NCI-H2107 (cell line): ENCODE measurements at regions not wholly inside any gene's neighbourhood (a gene's known extent, or its start where the extent isn't known, plus 50 kb on each side); places are given as distances from the start of the nearest gene placed in this dataset.
"Not testable (repeated sequence)": the region's sequence is repeated elsewhere in the genome, so short reads cannot be mapped to it uniquely, and the experiment has no call there.

Experiments
- DNase-seq: peaks from one replicate; lab custom pipeline; 2025; lab: John Stamatoyannopoulos, UW

GRCh38 chr12:60195483-60195882 is 599.7 kb downstream of the SLC16A7 start:
- no peak for DNase-seq

DNA sequence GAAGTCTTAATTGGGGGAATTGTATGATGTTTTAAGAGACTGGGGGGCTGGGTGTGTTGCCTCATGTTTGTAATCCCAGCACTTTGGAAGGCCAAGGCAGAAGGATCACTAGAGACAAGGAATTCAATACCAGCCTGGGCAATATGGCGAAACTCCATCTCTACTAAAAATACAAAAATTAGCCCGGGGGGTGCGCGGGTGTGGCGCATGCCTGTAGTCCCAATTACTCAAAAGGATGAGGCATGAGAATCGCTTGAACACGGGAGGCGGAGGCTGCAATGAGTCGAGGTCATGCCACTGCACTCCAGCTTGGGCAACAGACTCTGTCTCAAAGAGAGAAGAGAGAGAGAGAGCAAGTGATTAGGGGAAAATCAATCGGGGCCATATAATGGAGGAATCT is 600.5 kb downstream of the SLC16A7 start:
- DNase-seq = no peak

GRCh38 chr12:60197589-60197988 is 601.8 kb downstream of the SLC16A7 start:
- no peak for DNase-seq

DNA sequence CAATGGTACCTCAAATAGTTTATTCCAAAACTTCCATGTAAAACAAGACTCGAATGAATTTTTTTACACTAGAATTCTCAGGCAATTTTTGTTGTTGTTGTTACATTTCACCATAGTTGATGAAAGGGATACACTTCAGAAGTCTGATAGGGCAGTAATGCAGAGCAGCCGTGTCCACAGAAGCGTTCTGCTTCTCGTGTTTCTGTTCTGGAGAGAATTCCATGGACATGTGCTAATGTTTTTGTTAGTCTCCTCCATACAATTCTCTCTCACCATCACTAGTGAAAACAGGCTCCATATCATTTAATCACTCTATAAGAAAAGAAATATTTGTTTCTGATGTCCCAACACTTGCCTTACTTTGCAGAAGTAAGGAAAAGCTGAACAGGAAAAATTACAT is 606.1 kb downstream of the SLC16A7 start:
- no peak for DNase-seq

DNA sequence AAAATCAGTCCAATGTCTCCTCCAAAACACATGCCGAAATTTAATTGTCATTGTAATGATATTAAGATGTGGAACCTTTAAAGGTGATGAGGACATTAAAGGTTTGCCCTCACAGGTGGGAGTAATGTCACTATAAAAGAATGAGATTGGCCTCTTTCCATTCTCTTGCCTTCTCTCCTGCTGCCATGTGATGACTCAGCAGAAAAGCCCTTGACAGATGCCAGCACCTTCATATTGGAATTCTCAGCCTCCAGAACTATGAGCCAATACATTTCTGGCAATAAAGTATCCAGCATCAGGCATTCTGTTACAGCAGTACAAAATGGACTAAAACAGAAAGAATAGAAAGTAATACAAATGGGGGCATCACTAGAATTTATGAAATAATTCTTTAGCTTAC is 609.7 kb downstream of the SLC16A7 start:
- no peak for DNase-seq

GRCh38 chr12:60209521-60209920 is 613.7 kb downstream of the SLC16A7 start:
- DNase-seq = no peak

GRCh38 chr12:60209933-60210332 is 614.1 kb downstream of the SLC16A7 start:
- DNase-seq = no peak

- DNase-seq = no peak
Observed at GRCh38 chr12:60210756-60211155, 614.9 kb downstream of the SLC16A7 start.

- DNase-seq = no peak
Observed at GRCh38 chr12:60211244-60211643, 615.4 kb downstream of the SLC16A7 start.

DNA sequence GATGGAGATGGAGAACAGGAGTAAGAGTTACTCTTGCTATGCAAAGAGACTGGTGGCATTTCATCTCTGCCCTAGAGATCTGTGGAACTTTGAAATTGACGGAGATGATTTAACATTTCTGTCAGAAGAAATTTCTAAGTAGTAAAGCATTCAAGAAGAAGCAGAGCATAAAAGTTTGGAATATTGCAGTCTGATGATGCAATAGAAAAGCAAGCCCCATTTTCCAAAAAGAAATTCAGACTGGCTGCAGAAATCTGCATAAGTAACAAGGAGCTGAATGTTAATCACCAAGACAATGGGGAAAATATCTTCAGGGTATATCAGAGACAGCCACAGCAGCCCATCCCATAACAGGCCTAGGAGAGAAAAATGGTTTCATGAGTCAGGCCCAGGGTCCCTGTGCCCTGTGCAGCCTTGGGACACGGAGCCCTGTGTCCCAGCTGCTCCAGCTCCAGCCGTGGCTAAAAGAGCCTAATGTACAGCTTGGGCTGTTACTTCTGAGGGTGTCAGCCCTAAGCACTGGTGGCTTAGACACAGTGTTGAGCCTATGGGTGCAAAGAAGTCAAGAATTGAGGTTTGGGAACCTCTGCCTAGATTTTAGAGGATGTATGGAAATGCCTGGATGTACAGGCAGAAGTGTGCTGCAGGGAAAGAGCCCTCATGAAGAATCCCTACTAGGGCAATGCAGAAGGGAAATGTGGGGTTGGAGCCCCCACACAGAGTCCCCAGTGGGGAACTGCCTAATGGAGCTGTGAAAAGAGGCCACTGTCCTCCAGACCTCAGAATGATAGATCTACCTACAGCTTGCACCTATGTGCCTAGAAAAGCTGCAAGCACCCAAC is 616.6 kb downstream of the SLC16A7 start:
- no peak for DNase-seq

DNA sequence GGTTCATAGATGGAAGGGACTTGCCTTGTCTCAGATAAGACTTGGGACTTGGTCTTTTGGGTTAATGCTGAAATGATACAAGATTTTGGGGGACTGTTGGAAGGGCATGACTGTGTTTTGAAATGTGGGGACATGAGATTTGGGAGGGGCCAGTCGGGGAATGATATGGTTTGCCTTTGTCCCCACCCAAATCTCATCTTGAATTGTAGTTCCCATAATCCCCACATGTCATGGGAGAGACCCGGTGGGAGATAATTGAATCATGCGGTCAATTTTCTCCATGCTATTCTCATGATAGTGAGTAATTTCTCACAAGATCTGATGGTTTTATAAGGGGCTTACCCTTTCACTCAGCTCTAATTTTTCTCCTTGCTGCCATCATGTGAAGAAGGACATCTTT is 617.4 kb downstream of the SLC16A7 start:
- not testable (repeated sequence) for DNase-seq

DNA sequence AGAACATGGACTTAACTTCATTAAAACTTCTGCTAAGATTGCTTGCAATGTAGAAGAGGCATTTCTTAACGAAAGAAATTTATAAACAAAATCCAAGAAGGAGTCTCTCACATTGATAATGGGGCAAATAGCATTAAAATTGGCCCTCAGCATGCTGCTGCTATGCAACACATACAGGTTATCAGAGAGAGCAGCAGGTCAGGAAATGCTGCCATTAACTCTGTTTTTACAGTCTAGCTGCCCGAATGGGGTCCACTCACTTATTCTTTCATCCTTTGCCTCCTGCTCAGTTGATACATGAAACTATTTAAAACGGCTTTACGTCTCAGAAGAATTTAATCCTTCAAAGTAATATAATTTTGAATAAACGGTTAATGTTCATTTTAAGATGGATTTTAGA is 620.4 kb downstream of the SLC16A7 start:
- no peak for DNase-seq

GRCh38 chr12:60223242-60223641 is 627.4 kb downstream of the SLC16A7 start:
- DNase-seq = no peak

DNA sequence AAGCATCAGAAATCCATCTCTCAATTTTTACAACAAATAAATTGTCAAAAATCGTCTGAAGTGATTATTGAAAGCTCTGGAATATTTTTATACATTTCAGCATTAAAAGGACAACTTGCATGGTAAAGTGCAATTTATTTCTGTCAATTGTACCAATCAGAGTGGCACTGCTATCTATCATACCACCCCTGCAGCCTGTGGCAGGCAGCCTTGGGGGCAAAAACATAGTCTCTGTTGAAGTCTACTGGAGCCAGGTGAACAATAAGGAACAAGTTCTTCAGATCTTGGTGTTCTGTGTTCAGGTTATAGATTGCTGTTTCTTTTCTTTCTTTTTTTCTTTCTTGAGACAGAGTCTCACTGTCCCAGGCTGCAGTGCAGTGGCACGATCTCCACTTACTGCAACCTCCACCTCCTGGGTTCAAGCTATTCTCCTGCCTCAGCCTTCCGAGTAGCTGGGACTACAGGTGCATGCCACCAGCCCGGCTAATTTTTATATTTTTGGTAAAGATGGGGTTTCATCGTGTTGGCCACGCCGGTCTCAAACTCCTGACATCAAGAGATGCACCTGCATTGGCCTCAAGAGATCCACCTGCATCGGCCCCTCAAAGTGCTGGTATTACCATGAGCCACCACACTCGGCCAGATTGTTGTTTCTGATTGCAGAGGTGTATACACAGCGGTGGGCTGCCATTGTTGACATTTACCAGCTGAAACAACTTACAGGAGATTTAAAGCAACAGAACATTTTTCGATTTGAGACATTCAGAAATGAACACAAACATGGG is 629.6 kb downstream of the SLC16A7 start:
- no peak for DNase-seq

DNA sequence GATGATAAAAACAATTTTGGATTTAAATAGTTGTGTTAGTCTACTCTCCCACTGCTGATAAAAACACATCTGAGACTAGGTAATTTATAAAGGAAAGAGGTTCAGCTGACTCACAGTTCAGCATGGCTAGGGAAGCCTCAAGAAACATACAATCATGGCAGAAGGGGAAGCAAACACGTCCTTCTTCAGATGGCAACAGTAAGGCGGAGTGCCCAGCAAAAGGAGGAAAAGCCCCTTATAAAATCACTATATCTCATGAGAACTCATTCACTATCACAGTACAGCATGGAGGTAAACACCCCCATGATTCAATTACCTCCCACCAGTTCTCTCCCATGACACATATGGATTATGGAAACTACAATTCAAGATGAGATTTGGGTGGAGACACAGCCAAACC is 632.1 kb downstream of the SLC16A7 start:
- DNase-seq = no peak

DNA sequence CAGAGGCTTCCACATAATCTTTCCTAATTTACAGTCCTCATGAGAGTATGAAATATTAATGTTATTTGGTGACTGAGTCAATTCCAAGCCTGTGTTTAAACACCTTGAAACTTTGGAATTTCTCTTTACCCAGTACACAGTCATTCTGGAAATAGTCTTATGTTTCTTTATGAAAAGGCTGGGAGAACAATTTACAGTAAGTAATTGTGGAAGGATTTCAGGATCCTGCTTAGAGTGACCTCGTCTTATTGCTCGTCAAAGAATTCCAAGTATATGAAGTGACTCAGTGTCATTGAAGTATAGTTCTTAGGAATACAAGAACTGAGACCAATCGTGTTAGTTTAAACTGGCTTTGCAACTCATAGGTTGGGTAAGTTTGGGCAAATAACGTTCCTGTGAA is 634.2 kb downstream of the SLC16A7 start:
- DNase-seq = no peak

GRCh38 chr12:60231303-60231702 is 635.5 kb downstream of the SLC16A7 start:
- DNase-seq = no peak

DNA sequence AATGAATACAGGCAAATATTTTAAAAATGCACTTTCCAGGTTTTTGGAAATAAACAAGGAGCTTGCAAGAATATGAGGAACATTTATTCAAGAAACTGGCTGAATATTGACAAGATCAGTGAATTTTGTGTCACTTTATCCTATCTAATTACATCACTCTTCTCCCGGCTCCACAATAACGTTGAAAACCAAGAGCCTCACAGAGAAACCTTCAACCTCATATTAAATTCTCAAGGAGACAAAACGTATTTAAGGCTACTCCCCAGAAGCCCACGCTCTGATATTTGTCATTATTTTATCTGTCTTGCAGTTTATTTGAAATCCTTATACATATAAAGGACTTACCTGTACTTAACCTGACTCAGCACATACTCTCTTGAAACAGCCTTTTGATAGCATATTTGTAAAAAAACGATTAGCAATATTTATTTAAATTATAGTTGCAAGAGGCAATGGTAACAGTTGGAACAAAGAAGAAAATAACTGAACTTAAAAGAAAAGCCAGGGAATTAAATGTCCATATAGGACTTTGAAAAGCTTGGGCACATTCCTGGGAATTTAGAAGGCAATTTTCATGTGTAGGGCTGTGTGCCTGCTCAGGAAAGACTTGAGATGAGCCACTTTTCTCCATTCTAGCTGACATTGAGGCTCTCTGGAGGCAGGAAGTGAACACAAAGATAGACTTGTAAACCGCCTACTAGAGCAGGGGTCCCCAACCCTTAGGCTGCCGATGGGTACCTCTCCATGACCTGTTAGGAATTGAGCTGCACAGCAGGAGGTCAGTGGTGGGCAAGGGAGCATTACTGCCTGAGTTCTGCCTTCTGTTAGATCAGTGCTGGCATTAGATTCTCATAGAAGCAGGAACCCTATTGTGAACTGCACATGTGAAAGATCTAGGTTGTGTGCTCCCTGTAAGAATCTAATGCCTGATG is 636.4 kb downstream of the SLC16A7 start:
- DNase-seq = no peak

DNA sequence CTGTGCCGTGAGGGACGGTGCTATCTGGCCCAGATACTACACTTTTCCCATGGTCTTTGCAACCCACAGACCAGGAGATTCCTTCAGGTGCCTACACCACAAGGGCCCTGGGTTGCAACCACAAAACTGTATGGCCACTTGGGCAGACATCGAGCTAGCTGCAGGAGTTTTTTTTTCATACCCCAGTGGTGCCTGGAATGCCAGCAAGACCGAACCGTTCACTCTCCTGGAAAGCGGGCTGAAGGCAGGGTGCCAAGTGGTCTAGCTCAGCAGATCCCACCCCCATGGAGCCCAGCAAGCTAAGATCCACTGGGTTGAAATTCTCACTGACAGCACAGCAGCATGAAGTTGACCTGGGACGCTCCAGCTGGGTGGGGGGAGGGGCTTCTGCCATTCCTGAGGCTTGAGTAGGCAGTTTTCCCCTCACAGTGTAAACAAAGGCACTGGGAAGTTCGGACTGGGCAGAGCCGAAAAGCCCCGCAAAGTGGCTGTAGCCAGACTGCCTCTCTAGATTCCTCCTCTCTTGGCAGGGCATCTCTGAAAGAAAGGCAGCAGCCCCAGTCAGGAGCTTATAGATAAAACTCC is 638.9 kb downstream of the SLC16A7 start:
- DNase-seq = not testable (repeated sequence)

- no peak for DNase-seq
Observed at GRCh38 chr12:60235261-60235660, 639.4 kb downstream of the SLC16A7 start.

DNA sequence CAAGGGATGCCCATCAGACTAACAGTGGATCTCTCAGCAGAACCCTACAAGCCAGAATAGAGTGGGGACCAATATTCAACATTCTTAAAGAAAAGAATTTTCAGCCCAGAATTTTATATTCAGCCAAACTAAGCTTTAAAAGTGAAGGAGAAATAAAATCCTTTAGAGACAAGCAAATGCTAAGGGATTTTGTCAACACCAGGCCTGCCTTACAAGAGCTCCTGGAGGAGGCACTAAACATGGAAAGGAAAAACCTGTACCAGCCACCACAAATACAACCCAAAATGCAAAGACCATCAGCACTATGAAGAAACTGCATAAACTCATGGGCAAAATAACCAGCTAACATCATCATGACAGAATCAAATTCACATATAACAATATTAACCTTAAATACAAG is 640.6 kb downstream of the SLC16A7 start:
- DNase-seq = not testable (repeated sequence)

DNA sequence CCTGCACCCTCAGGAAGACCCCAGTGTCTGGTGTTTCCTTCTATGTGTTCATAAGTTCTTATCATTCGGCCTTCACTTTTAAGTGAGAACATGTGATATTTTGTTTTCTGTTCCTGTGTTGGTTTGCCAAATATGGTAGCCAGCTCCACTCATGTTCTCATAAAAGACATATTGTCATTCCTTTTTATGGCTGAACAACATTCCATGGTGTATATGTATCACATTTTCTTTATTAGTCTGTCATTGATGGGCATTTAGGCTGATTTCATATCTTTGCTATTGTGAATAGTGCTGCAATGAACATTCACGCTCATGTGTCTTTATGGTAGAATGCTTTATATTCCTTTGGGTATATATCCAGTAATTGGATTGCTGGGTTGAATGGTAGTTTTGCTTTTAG is 645.1 kb downstream of the SLC16A7 start:
- no peak for DNase-seq
